ENCODE measurements at regions not wholly inside any gene's neighbourhood (a gene's known extent, or its start where the extent isn't known, plus 50 kb on each side); places are given as distances from the start of the nearest gene placed in this dataset.

DNA sequence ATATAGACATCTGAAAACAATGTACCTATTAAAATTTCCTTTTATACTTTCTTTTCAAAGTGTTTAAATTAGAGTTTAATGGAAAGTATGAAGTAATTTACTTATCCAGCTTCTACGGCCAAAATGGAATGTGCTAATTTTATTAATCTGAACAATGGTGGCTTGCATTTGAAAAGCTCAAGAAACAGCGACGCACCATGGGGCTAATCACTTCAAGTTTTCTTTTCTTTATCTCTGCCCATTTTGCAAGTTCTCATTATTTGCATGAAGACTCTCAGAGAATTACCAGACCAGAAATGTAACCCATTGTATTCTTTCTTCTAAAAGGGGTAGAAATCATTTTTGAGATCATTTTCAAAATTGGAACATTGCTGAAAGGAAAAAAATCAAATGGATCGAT is 204.0 kb upstream of the STARD13 start:
- TF ChIP-seq, protein P1, sequence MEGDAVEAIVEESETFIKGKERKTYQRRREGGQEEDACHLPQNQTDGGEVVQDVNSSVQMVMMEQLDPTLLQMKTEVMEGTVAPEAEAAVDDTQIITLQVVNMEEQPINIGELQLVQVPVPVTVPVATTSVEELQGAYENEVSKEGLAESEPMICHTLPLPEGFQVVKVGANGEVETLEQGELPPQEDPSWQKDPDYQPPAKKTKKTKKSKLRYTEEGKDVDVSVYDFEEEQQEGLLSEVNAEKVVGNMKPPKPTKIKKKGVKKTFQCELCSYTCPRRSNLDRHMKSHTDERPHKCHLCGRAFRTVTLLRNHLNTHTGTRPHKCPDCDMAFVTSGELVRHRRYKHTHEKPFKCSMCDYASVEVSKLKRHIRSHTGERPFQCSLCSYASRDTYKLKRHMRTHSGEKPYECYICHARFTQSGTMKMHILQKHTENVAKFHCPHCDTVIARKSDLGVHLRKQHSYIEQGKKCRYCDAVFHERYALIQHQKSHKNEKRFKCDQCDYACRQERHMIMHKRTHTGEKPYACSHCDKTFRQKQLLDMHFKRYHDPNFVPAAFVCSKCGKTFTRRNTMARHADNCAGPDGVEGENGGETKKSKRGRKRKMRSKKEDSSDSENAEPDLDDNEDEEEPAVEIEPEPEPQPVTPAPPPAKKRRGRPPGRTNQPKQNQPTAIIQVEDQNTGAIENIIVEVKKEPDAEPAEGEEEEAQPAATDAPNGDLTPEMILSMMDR (IDR thresholded peaks at IDR 0.05) = no peak
- TF ChIP-seq EZH2 (IDR thresholded peaks at IDR 0.05; ENCODE audit: borderline replicate concordance, insufficient read depth, low read depth, low read length, poor library complexity, severe bottlenecking) = no peak

Data from B cell (primary cell).